CD1c-positive myeloid dendritic cell (primary cell): ENCODE measurements at regions not wholly inside any gene's neighbourhood (a gene's known extent, or its start where the extent isn't known, plus 50 kb on each side); places are given as distances from the start of the nearest gene placed in this dataset.
"Not testable (repeated sequence)": the region's sequence is repeated elsewhere in the genome, so short reads cannot be mapped to it uniquely, and the experiment has no call there.

Experiments
- DNase-seq: peaks from one replicate; pipeline ENCODE4 v3.0.0-alpha.2; 2016; ENCODE audit errors: extremely low spot score

- DNase-seq = no peak
Observed at GRCh38 chr2:242046206-242046826, 176.8 kb downstream of the RTP5 start.

- DNase-seq = no peak
Observed at GRCh38 chr2:242047963-242048362, 178.4 kb downstream of the RTP5 start.

- DNase-seq = no peak
Observed at GRCh38 chr2:242048479-242048878, 178.9 kb downstream of the RTP5 start.

- DNase-seq = not testable (repeated sequence)
Observed at GRCh38 chr2:242049492-242049891, 180.0 kb downstream of the RTP5 start.

GRCh38 chr2:242051463-242051862 lies 181.9 kb downstream of the RTP5 start:
- DNase-seq = no peak

- DNase-seq = no peak
Observed at GRCh38 chr2:242052421-242052820, 182.9 kb downstream of the RTP5 start.

GRCh38 chr2:242053921-242054320 lies 184.4 kb downstream of the RTP5 start:
- DNase-seq = no peak

- no peak for DNase-seq
Observed at GRCh38 chr2:242054406-242054805, 184.9 kb downstream of the RTP5 start.

- DNase-seq = no peak
Observed at GRCh38 chr2:242054881-242055801, 185.6 kb downstream of the RTP5 start.

- no peak for DNase-seq
Observed at GRCh38 chr2:242056026-242056425, 186.5 kb downstream of the RTP5 start.

- DNase-seq = no peak
Observed at GRCh38 chr2:242056785-242057184, 187.3 kb downstream of the RTP5 start.

GRCh38 chr2:242057379-242058040 lies 188.0 kb downstream of the RTP5 start:
- no peak for DNase-seq

GRCh38 chr2:242058116-242058680 lies 188.7 kb downstream of the RTP5 start:
- DNase-seq = no peak

GRCh38 chr2:242059566-242059965 lies 190.0 kb downstream of the RTP5 start:
- DNase-seq = no peak

- no peak for DNase-seq
Observed at GRCh38 chr2:242060212-242060835, 190.8 kb downstream of the RTP5 start.

GRCh38 chr2:242061930-242062329 lies 192.4 kb downstream of the RTP5 start:
- DNase-seq = not testable (repeated sequence)

GRCh38 chr2:242063436-242063835 lies 193.9 kb downstream of the RTP5 start:
- no peak for DNase-seq

- DNase-seq = no peak
Observed at GRCh38 chr2:242063850-242064249, 194.3 kb downstream of the RTP5 start.

GRCh38 chr2:242064364-242065250 lies 195.1 kb downstream of the RTP5 start:
- no peak for DNase-seq

GRCh38 chr2:242065426-242065825 lies 195.9 kb downstream of the RTP5 start:
- no peak for DNase-seq

GRCh38 chr2:242069018-242069417 lies 199.5 kb downstream of the RTP5 start:
- no peak for DNase-seq
